ENCODE measurements at regions not wholly inside any gene's neighbourhood (a gene's known extent, or its start where the extent isn't known, plus 50 kb on each side); places are given as distances from the start of the nearest gene placed in this dataset.

GRCh38 chr15:77753281-77753873, 120.7 kb upstream of the LINGO1 start:
- DNase-seq (ENCODE audit: low read depth): no peak

DNA sequence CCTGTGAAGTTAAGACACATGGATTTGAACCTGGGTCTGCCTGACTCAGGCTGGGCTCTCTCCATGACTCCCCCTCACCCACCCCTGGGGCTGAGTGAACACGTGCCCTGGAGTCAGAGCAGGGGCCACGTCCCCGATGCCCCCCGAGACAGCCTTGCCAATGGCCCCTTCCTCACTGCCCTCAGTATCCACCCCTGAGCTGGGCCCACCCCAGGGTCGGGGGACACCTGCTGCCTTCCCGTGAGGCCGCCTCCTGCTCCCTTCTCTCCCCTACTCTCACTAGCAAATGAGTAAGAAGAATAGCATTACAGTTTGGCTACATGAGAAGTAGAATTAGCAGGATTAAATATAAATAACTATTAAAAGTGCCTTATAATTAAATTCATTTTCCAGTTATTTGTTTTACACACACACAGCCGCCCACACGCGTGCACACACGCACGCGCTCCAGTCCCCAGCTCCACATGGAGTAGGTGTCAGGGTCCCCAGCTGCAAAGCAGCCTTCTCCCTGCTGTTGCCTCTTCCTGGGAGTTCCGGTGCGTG, 117.4 kb upstream of the LINGO1 start:
- DNase-seq (ENCODE audit: low read depth): no peak

- DNase-seq (ENCODE audit: low read depth): no peak
Observed at GRCh38 chr15:77749236-77749997, 116.7 kb upstream of the LINGO1 start.

GRCh38 chr15:77748078-77749064, 115.7 kb upstream of the LINGO1 start:
- no peak for DNase-seq (ENCODE audit: low read depth)

GRCh38 chr15:77747175-77748077, 114.7 kb upstream of the LINGO1 start:
- DNase-seq (ENCODE audit: low read depth): no peak

GRCh38 chr15:77746254-77747174, 113.8 kb upstream of the LINGO1 start:
- no peak for DNase-seq (ENCODE audit: low read depth)

GRCh38 chr15:77744398-77744797, 111.7 kb upstream of the LINGO1 start:
- no peak for DNase-seq (ENCODE audit: low read depth)

- no peak for DNase-seq (ENCODE audit: low read depth)
Observed at GRCh38 chr15:77742570-77742969, 109.9 kb upstream of the LINGO1 start.

- no peak for DNase-seq (ENCODE audit: low read depth)
Observed at GRCh38 chr15:77742127-77742526, 109.4 kb upstream of the LINGO1 start.

- DNase-seq (ENCODE audit: low read depth): no peak
Observed at GRCh38 chr15:77741106-77741505, 108.4 kb upstream of the LINGO1 start.

- no peak for DNase-seq (ENCODE audit: low read depth)
Observed at GRCh38 chr15:77739591-77740378, 107.1 kb upstream of the LINGO1 start.

- DNase-seq (ENCODE audit: low read depth): no peak
Observed at GRCh38 chr15:77738441-77739302, 106.0 kb upstream of the LINGO1 start.

- DNase-seq (ENCODE audit: low read depth): no peak
Observed at GRCh38 chr15:77738038-77738370, 105.3 kb upstream of the LINGO1 start.

- no peak for DNase-seq (ENCODE audit: low read depth)
Observed at GRCh38 chr15:77737238-77738037, 104.7 kb upstream of the LINGO1 start.

GRCh38 chr15:77734306-77734705, 101.6 kb upstream of the LINGO1 start:
- no peak for DNase-seq (ENCODE audit: low read depth)

DNA sequence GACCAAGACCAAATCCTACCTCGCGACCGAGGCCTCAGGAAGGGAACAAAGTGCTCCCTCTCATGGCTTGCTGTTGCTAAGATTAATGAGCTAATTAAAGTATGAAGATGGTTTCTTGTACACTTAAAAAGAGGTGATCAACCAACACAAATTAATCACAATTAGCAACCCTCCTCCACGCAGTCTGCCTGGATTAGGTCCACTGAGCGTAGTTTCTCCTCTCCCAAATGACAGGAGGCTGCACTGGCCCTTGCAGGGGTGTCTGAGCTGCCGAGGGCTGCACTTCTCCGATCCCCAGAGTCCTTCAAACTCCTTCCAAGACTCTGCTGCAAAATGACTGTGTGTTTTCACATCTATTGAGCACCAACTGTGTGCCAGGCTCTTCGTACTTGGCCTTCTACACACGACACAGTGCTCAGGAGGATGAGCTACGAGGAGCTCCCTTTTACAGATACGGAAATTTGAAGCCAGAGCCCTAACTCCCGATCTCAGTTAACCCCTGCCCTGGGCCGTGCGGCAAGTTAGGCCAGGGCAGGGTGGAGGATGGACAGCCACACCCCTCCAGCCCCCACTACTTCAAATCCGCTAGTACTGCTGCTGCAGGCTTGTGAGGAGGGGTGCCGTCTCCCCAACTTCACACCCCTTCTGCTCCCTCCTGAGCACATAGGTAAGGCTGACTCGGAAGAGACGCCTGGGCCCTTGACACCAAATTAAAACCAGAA, 101.0 kb upstream of the LINGO1 start:
- no peak for DNase-seq (ENCODE audit: low read depth)
